HCT116 (cell line): ENCODE measurements at regions not wholly inside any gene's neighbourhood (a gene's known extent, or its start where the extent isn't known, plus 50 kb on each side); places are given as distances from the start of the nearest gene placed in this dataset.

Source experiments
- ATAC-seq: fragments of 200-7000 bp; cut with Tn5 transposase; 2 replicates; pipeline ENCODE4 v1.9.1; 2020; ENCODE audit warnings: mild to moderate bottlenecking, moderate library complexity
- BruUV-seq: library from RNA; stranded (reverse); fragments of 400-500 nt; replicated peaks from 2 replicates; lab custom pipeline; 2021; lab: Mats Ljungman, UMichigan
- CTCF ChIA-PET: fragments of 300-600 bp; sonication (Branson Sonifier 250); formaldehyde crosslinking; loops from one replicate; lab custom pipeline; 2021; ENCODE audit warnings: antibody characterized with exemption; lab: Charles Lee
- POLR2A ChIA-PET: fragments of 300-600, 350-600 bp; sonication (Branson Sonifier 250); formaldehyde crosslinking; loops from one replicate; lab custom pipeline; 2021; ENCODE audit warnings: antibody characterized with exemption; lab: Charles Lee
- RAD21 ChIA-PET, 2 experiments: fragments of 300-600 bp; sonication (Branson Sonifier 250); formaldehyde crosslinking; loops; one replicate each; lab custom pipeline; 2023; ENCODE audit warnings: low total read pairs in 2 of 2; ENCODE audit not compliant: uncharacterized antibody in 2 of 2, unreplicated experiment in 2 of 2, low non-redundant PET in 1 of 2; lab: Charles Lee
- DNase-seq: peaks from one replicate; pipeline ENCODE4 v3.0.0-alpha.2; 2010; ENCODE audit warnings: low read depth, low spot score
- H2AFZ ChIP-seq: fragments of 200-600 bp; shearing (Covaris generic), sonication (generic); 2 replicates; pipeline ENCODE4 v1.6.1; 2017; ENCODE audit warnings: low read depth, mixed run types, mixed read lengths, antibody characterized with exemption, low read length; ENCODE audit not compliant: poor library complexity, severe bottlenecking
- H3K27ac ChIP-seq: 2 replicates; pipeline ENCODE4 v1.5.1; 2012; ENCODE audit warnings: low read depth, low read length
- H3K27me3 ChIP-seq: fragments of 200-600 bp; sonication (generic); 2 replicates; pipeline ENCODE4 v1.6.1; 2016; ENCODE audit warnings: mixed run types, low read length, mixed read lengths; ENCODE audit not compliant: insufficient read depth
- H3K36me3 ChIP-seq, 2 experiments: fragments of 200-500 bp in 1 of 2; fragments of 200-600 bp in 1 of 2; sonication (Bioruptor generic) in 1 of 2; sonication (generic) in 1 of 2; 2 replicates each; pipeline versions ENCODE4 v1.5.1 to v1.6.1; 2014 to 2016; ENCODE audit warnings: low read length in 2 of 2, inconsistent platforms in 1 of 2, mixed read lengths in 1 of 2, mixed run types in 1 of 2; ENCODE audit not compliant: insufficient read depth in 2 of 2, control insufficient read depth in 1 of 2
- H3K4me1 ChIP-seq, 2 experiments: fragments of 200-600 bp in 1 of 2; sonication (generic) in 1 of 2; 2 replicates each; pipeline versions ENCODE4 v1.5.1 to v1.6.1; 2012 to 2017; ENCODE audit warnings: low read length in 2 of 2, inconsistent platforms in 1 of 2, mild to moderate bottlenecking in 1 of 2, mixed read lengths in 1 of 2, mixed run types in 1 of 2, moderate library complexity in 1 of 2; ENCODE audit not compliant: insufficient read depth in 2 of 2, control insufficient read depth in 1 of 2
- H3K4me2 ChIP-seq: fragments of 200-600 bp; sonication (generic); 2 replicates; pipeline ENCODE4 v1.6.1; 2017; ENCODE audit warnings: mixed run types, low read length, mixed read lengths
- H3K4me3 ChIP-seq, 2 experiments: fragments of 200-600 bp in 1 of 2; sonication (generic) in 1 of 2; replicated peaks in 1 of 2; 2 replicates each; pipeline ENCODE4 v1.5.1; 2011 to 2016; ENCODE audit warnings: low read length in 2 of 2, control low read depth in 1 of 2, low read depth in 1 of 2, mild to moderate bottlenecking in 1 of 2, mixed read lengths in 1 of 2, mixed run types in 1 of 2
- H3K79me2 ChIP-seq: fragments of 200-600 bp; sonication (generic); 2 replicates; pipeline ENCODE4 v1.6.1; 2017; ENCODE audit warnings: mild to moderate bottlenecking, mixed run types, low read length, moderate library complexity, mixed read lengths; ENCODE audit not compliant: insufficient read depth
- H3K9ac ChIP-seq: fragments of 200-600 bp; sonication (generic); 2 replicates; pipeline ENCODE4 v1.6.1; 2016; ENCODE audit warnings: low read length, mixed read lengths
- H3K9me2 ChIP-seq: fragments of 200-600 bp; sonication (generic), shearing (Covaris generic); 2 replicates; pipeline ENCODE4 v1.6.1; 2017; ENCODE audit warnings: mixed run types, mild to moderate bottlenecking, moderate library complexity; ENCODE audit not compliant: insufficient read depth
- H3K9me3 ChIP-seq, 2 experiments: fragments of 200-500 bp in 1 of 2; fragments of 200-600 bp in 1 of 2; sonication (Bioruptor generic) in 1 of 2; sonication (generic) in 1 of 2; 2 replicates each; pipeline ENCODE4 v1.6.1; 2014 to 2017; ENCODE audit warnings: low read length in 2 of 2, mixed read lengths in 2 of 2, inconsistent platforms in 1 of 2, low read depth in 1 of 2, mild to moderate bottlenecking in 1 of 2, mixed run types in 1 of 2, moderate library complexity in 1 of 2; ENCODE audit not compliant: control insufficient read depth in 1 of 2, insufficient read depth in 1 of 2
- H4K20me1 ChIP-seq: fragments of 200-600 bp; sonication (generic), shearing (Covaris generic); 2 replicates; pipeline ENCODE4 v1.6.1; 2017; ENCODE audit warnings: mixed run types, mild to moderate bottlenecking, moderate library complexity; ENCODE audit not compliant: insufficient read depth
- CBX3 ChIP-seq: IDR thresholded peaks from 2 replicates; pipeline ENCODE4 v1.6.1; 2012; ENCODE audit warnings: low read depth
- CEBPB ChIP-seq: IDR thresholded peaks from 2 replicates; pipeline ENCODE4 v1.6.1; 2012; ENCODE audit warnings: low read depth
- CTCF ChIP-seq, 3 experiments: fragments of 200-600 bp in 1 of 3; sonication (generic) in 1 of 3; IDR thresholded peaks in 2 of 3; conservative IDR thresholded peaks in 1 of 3; 2 replicates each; pipeline ENCODE4 v1.5.1; 2012 to 2017; ENCODE audit warnings: low read depth in 2 of 3, low read length in 2 of 3, antibody characterized with exemption in 1 of 3, borderline replicate concordance in 1 of 3, control low read depth in 1 of 3, mild to moderate bottlenecking in 1 of 3, mixed read lengths in 1 of 3, mixed run types in 1 of 3, moderate library complexity in 1 of 3; ENCODE audit not compliant: insufficient read depth in 1 of 3
- EGR1 ChIP-seq: IDR thresholded peaks from 2 replicates; pipeline ENCODE4 v1.6.1; 2012; ENCODE audit warnings: low read depth
- ELF1 ChIP-seq: IDR thresholded peaks from 2 replicates; pipeline ENCODE4 v1.6.1; 2012; ENCODE audit warnings: low read depth, borderline replicate concordance
- EZH2 ChIP-seq: fragments of 200-600 bp; sonication (generic); IDR thresholded peaks from 2 replicates; pipeline ENCODE4 v1.6.1; 2017; ENCODE audit warnings: antibody characterized with exemption, mixed run types
- EZH2phosphoT487 ChIP-seq: fragments of 200-600 bp; IDR thresholded peaks from 2 replicates; pipeline ENCODE4 v1.6.1; 2018; ENCODE audit warnings: antibody characterized with exemption, borderline replicate concordance
- JUND ChIP-seq: IDR thresholded peaks from 2 replicates; pipeline ENCODE4 v1.6.1; 2012
- POLR2AphosphoS5 ChIP-seq: IDR thresholded peaks from 2 replicates; pipeline ENCODE4 v1.6.1; 2011; ENCODE audit warnings: mild to moderate bottlenecking, low read depth, low read length, moderate library complexity
- RAD21 ChIP-seq: IDR thresholded peaks from 2 replicates; pipeline ENCODE4 v1.6.1; 2012; ENCODE audit warnings: low read depth, mild to moderate bottlenecking
- SP1 ChIP-seq: IDR thresholded peaks from 2 replicates; pipeline ENCODE4 v1.6.1; 2012; ENCODE audit warnings: low read depth
- SRF ChIP-seq: IDR thresholded peaks from 2 replicates; pipeline ENCODE4 v1.6.1; 2012; ENCODE audit warnings: low read depth
- TCF7L2 ChIP-seq: IDR thresholded peaks from 2 replicates; pipeline ENCODE4 v1.7.0; 2011; ENCODE audit warnings: borderline replicate concordance, inconsistent platforms; ENCODE audit not compliant: insufficient read depth, insufficient read length; ENCODE audit errors: extremely low read depth
- YY1 ChIP-seq: IDR thresholded peaks from 2 replicates; pipeline ENCODE4 v1.6.1; 2011; ENCODE audit warnings: low read length, low read depth, moderate library complexity, mild to moderate bottlenecking; ENCODE audit not compliant: insufficient replicate concordance; ENCODE audit errors: extremely low read depth
- ZNF274 ChIP-seq: fragments of 200-500 bp; sonication (Bioruptor generic); IDR thresholded peaks from 2 replicates; pipeline ENCODE4 v1.6.1; 2014; ENCODE audit warnings: mild to moderate bottlenecking, low read depth, low read length, inconsistent platforms
- intact Hi-C: fragments of 100-400 bp; cut with micrococcal nuclease; formaldehyde crosslinking; loops from 2 replicates; pipeline ENCODE4 v1.10.0; 2022
- TF ChIP-seq, protein P1 (sequence below): IDR thresholded peaks from 2 replicates; pipeline ENCODE4 v1.6.1; 2012
- TF ChIP-seq, protein P2 (sequence below): IDR thresholded peaks from 2 replicates; pipeline ENCODE4 v1.6.1; 2012
- TF ChIP-seq, protein P3 (sequence below): IDR thresholded peaks from 2 replicates; pipeline ENCODE4 v1.6.1; 2011; ENCODE audit warnings: mild to moderate bottlenecking, low read length, moderate library complexity; ENCODE audit not compliant: insufficient replicate concordance; ENCODE audit errors: extremely low read depth
- TF ChIP-seq, protein P4 (sequence below): IDR thresholded peaks from 2 replicates; pipeline ENCODE4 v1.6.1; 2012; ENCODE audit warnings: low read depth

DNA sequence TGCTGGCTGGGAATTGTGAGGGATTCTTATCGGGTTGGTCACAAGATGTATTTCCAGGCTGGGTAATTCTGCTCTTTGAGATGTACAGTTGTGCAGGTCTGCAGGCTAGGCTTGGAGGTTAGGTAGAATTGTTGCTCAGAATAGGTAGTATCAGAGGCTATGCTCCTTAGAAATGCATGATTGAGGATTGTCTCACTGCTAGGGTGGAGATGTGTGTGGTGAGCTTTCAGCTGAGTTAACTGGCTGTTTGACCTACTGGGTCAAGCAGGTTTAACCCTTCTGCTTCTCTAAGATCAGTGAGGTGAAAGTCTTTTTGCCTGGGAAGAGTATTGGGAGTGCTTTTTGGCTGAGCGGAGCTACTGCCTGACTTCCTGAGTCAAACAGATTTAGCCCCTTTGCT lies 701.1 kb downstream of the UTRN start:
- no peaks in the 10 kb centered on the region for H3K27me3 ChIP-seq
- H3K9me2 ChIP-seq = no peaks in the 10 kb centered on the region
- no peak overlapping the region for H3K27ac ChIP-seq
- no TSS peak for BruUV-seq
- no peaks in the 10 kb centered on the region; a peak in 1 of 4 replicates for H3K36me3 ChIP-seq
- no peak overlapping the region for H3K4me3 ChIP-seq
- H3K9me3 ChIP-seq = no peaks in the 10 kb centered on the region
- no peaks in the 10 kb centered on the region for H4K20me1 ChIP-seq
- H3K4me2 ChIP-seq = no peak overlapping the region
- intact Hi-C loops = no loop called here
- no peak overlapping the region for H2AFZ ChIP-seq
- ChIA-PET RAD21 (no interaction called here), POLR2A (no interaction called here), CTCF (no interaction called here)
- no peaks in the 10 kb centered on the region for H3K4me1 ChIP-seq
- ATAC-seq (no peak), DNase-seq (no peak)
- no peak overlapping the region for H3K9ac ChIP-seq
- TF ChIP-seq ZNF274 (no peak), SRF (no peak), YY1 (no peak), SP1 (no peak), POLR2AphosphoS5 (no peak), JUND (no peak), ELF1 (no peak), TCF7L2 (no peak), EGR1 (no peak), RAD21 (no peak), CEBPB (no peak), EZH2phosphoT487 (no peak), EZH2 (no peak), CTCF (IDR thresholded peaks at IDR 0.05 in 2 of 3, conservative IDR thresholded peaks at IDR 0.05 in 1 of 3; ENCODE audit: borderline replicate concordance in 1 of 3, insufficient read depth in 1 of 3, low read depth in 2 of 3, low read length in 2 of 3) (no peak), CBX3 (no peak)
- TF ChIP-seq, protein P1, sequence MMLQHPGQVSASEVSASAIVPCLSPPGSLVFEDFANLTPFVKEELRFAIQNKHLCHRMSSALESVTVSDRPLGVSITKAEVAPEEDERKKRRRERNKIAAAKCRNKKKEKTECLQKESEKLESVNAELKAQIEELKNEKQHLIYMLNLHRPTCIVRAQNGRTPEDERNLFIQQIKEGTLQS = no peak
- TF ChIP-seq, protein P2, sequence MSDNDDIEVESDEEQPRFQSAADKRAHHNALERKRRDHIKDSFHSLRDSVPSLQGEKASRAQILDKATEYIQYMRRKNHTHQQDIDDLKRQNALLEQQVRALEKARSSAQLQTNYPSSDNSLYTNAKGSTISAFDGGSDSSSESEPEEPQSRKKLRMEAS = no peak
- TF ChIP-seq, protein P3, sequence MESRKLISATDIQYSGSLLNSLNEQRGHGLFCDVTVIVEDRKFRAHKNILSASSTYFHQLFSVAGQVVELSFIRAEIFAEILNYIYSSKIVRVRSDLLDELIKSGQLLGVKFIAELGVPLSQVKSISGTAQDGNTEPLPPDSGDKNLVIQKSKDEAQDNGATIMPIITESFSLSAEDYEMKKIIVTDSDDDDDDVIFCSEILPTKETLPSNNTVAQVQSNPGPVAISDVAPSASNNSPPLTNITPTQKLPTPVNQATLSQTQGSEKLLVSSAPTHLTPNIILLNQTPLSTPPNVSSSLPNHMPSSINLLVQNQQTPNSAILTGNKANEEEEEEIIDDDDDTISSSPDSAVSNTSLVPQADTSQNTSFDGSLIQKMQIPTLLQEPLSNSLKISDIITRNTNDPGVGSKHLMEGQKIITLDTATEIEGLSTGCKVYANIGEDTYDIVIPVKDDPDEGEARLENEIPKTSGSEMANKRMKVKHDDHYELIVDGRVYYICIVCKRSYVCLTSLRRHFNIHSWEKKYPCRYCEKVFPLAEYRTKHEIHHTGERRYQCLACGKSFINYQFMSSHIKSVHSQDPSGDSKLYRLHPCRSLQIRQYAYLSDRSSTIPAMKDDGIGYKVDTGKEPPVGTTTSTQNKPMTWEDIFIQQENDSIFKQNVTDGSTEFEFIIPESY = no peak
- TF ChIP-seq, protein P4, sequence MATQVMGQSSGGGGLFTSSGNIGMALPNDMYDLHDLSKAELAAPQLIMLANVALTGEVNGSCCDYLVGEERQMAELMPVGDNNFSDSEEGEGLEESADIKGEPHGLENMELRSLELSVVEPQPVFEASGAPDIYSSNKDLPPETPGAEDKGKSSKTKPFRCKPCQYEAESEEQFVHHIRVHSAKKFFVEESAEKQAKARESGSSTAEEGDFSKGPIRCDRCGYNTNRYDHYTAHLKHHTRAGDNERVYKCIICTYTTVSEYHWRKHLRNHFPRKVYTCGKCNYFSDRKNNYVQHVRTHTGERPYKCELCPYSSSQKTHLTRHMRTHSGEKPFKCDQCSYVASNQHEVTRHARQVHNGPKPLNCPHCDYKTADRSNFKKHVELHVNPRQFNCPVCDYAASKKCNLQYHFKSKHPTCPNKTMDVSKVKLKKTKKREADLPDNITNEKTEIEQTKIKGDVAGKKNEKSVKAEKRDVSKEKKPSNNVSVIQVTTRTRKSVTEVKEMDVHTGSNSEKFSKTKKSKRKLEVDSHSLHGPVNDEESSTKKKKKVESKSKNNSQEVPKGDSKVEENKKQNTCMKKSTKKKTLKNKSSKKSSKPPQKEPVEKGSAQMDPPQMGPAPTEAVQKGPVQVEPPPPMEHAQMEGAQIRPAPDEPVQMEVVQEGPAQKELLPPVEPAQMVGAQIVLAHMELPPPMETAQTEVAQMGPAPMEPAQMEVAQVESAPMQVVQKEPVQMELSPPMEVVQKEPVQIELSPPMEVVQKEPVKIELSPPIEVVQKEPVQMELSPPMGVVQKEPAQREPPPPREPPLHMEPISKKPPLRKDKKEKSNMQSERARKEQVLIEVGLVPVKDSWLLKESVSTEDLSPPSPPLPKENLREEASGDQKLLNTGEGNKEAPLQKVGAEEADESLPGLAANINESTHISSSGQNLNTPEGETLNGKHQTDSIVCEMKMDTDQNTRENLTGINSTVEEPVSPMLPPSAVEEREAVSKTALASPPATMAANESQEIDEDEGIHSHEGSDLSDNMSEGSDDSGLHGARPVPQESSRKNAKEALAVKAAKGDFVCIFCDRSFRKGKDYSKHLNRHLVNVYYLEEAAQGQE = no peak
- H3K79me2 ChIP-seq = no peaks in the 10 kb centered on the region
